ENCODE measurements at regions not wholly inside any gene's neighbourhood (a gene's known extent, or its start where the extent isn't known, plus 50 kb on each side); places are given as distances from the start of the nearest gene placed in this dataset.

GRCh38 chr11:119886667-119887230, 157.7 kb upstream of the NECTIN1 start:
- H2AK5ac ChIP-seq (ENCODE audit: insufficient read length, low read length) = no peak overlapping the region

More at GRCh38 chr11:119886667-119887230, 157.7 kb upstream of the NECTIN1 start:
- no peak overlapping the region for H4K8ac ChIP-seq (replicated peaks; ENCODE audit: insufficient read length, low read depth, low read length)
- H3K4ac ChIP-seq (ENCODE audit: low read depth, low read length) = no peak overlapping the region
- no peak overlapping the region for H2BK12ac ChIP-seq (ENCODE audit: insufficient read length, low read depth, low read length)
- H4K20me1 ChIP-seq (ENCODE audit: control insufficient read depth, insufficient read depth, insufficient read length) = no peaks in the 10 kb centered on the region
- Mint-ChIP-seq H3K4me1 (peaks cover 6 to 11% of the 10 kb centered on the region in 2 experiments), H3K36me3 (ENCODE audit: insufficient read depth in 1 of 3, low read depth in 3 of 3) (no peaks in the 10 kb centered on the region), H3K27me3 (ENCODE audit: low read depth) (peaks cover 25% of the 10 kb centered on the region), H3K27ac (no peak overlapping the region), H3K9me3 (no peaks in the 10 kb centered on the region), H3K4me3 (no peak overlapping the region)
- H4K5ac ChIP-seq (ENCODE audit: insufficient read length, low read depth, low read length) = no peak overlapping the region
- H4K91ac ChIP-seq (ENCODE audit: insufficient read length, low read depth, low read length) = no peak overlapping the region
- no peaks in the 10 kb centered on the region for H3K27me3 ChIP-seq (ENCODE audit: insufficient read depth, low read length)
- no CpG with 5 or more reads among the region's 11 CpGs for WGBS (ENCODE audit: extremely low coverage, insufficient read length, low lambda C conversion rate)
- H3K18ac ChIP-seq (ENCODE audit: insufficient read length, low read depth, low read length) = no peak overlapping the region
- no peak overlapping the region for H3K9ac ChIP-seq (ENCODE audit: extremely low read depth, insufficient read length, low read length)
- TF ChIP-seq CTCF (conservative IDR thresholded peaks at IDR 0.05) = no peak
- H3K4me1 ChIP-seq (ENCODE audit: insufficient read depth, low read length) = no peaks in the 10 kb centered on the region
- no peak for DNase-seq
- H2BK120ac ChIP-seq (ENCODE audit: low read depth, low read length, poor library complexity, severe bottlenecking) = no peak overlapping the region
- H2BK5ac ChIP-seq (ENCODE audit: insufficient read length, low read length) = no peak overlapping the region
- no peak overlapping the region for H2BK15ac ChIP-seq (ENCODE audit: low read depth, low read length)
- H3K9me3 ChIP-seq (ENCODE audit: control insufficient read depth, low read depth, low read length) = no peaks in the 10 kb centered on the region
- no peak overlapping the region for H3T11ph ChIP-seq (ENCODE audit: low read length)
- H3K79me1 ChIP-seq (ENCODE audit: insufficient read depth, low read depth, low read length, poor library complexity, severe bottlenecking) = no peaks in the 10 kb centered on the region
- no peaks in the 10 kb centered on the region for H3K79me2 ChIP-seq (ENCODE audit: insufficient read depth, low read length)
- H3K23ac ChIP-seq (ENCODE audit: insufficient read length, low read depth, low read length) = no peak overlapping the region
- no peaks in the 10 kb centered on the region for H3K23me2 ChIP-seq (ENCODE audit: insufficient read length, low read depth, low read length, poor library complexity, severe bottlenecking)
- no peak overlapping the region for H3K27ac ChIP-seq (ENCODE audit: insufficient read length, low read depth, low read length)
- no peak overlapping the region for H3K56ac ChIP-seq (ENCODE audit: insufficient read length, low read depth, low read length)
- H2AFZ ChIP-seq (ENCODE audit: low read length) = no peak overlapping the region
- H2BK20ac ChIP-seq (ENCODE audit: low read depth, low read length, poor library complexity, severe bottlenecking) = no peak overlapping the region
- H3K14ac ChIP-seq (ENCODE audit: insufficient read depth, low read length) = no peak overlapping the region; the same call in 1 of the 2 replicates
- no peak overlapping the region for H3K4me2 ChIP-seq (ENCODE audit: insufficient read depth, insufficient read length, low read length)
